ENCODE measurements at regions not wholly inside any gene's neighbourhood (a gene's known extent, or its start where the extent isn't known, plus 50 kb on each side); places are given as distances from the start of the nearest gene placed in this dataset.
"Not testable (repeated sequence)": the region's sequence is repeated elsewhere in the genome, so short reads cannot be mapped to it uniquely, and the experiment has no call there.

- no peak for TF ChIP-seq CTCF (conservative IDR thresholded peaks at IDR 0.05; ENCODE audit: low read length)
- no peak for DNase-seq (ENCODE audit: low read depth)
- no peak overlapping the region for H3K4me3 ChIP-seq (ENCODE audit: low read length)
Measured at GRCh38 chr13:81582381-81582780, 1241.5 kb upstream of the SPRY2 start.

- H3K4me3 ChIP-seq (ENCODE audit: low read length): no peak overlapping the region
- DNase-seq (ENCODE audit: low read depth): no peak
- no peak for TF ChIP-seq CTCF (conservative IDR thresholded peaks at IDR 0.05; ENCODE audit: low read length)
Measured at GRCh38 chr13:81577601-81578195, 1236.8 kb upstream of the SPRY2 start.

- no peak for DNase-seq (ENCODE audit: low read depth)
- no peak overlapping the region for H3K4me3 ChIP-seq (ENCODE audit: low read length)
- TF ChIP-seq CTCF (conservative IDR thresholded peaks at IDR 0.05; ENCODE audit: low read length): no peak
Measured at GRCh38 chr13:81568824-81569223, 1227.9 kb upstream of the SPRY2 start.

GRCh38 chr13:81565849-81566248, 1224.9 kb upstream of the SPRY2 start:
- no peak for DNase-seq (ENCODE audit: low read depth)
- H3K4me3 ChIP-seq (ENCODE audit: low read length): no peak overlapping the region
- no peak for TF ChIP-seq CTCF (conservative IDR thresholded peaks at IDR 0.05; ENCODE audit: low read length)

- no peak for TF ChIP-seq CTCF (conservative IDR thresholded peaks at IDR 0.05; ENCODE audit: low read length)
- no peak for DNase-seq (ENCODE audit: low read depth)
Measured at GRCh38 chr13:81563091-81563490, 1222.2 kb upstream of the SPRY2 start.

GRCh38 chr13:81562598-81562997, 1221.7 kb upstream of the SPRY2 start:
- TF ChIP-seq CTCF (conservative IDR thresholded peaks at IDR 0.05; ENCODE audit: low read length): no peak
- no peak for DNase-seq (ENCODE audit: low read depth)
- H3K4me3 ChIP-seq (ENCODE audit: low read length): no peak overlapping the region

More at GRCh38 chr13:81563091-81563490, 1222.2 kb upstream of the SPRY2 start:
- no peak overlapping the region for H3K4me3 ChIP-seq (ENCODE audit: low read length)

- H3K4me3 ChIP-seq (ENCODE audit: low read length): no peak overlapping the region
- DNase-seq (ENCODE audit: low read depth): no peak
- no peak for TF ChIP-seq CTCF (conservative IDR thresholded peaks at IDR 0.05; ENCODE audit: low read length)
Measured at GRCh38 chr13:81551036-81551435, 1210.1 kb upstream of the SPRY2 start.

GRCh38 chr13:81546294-81546693, 1205.4 kb upstream of the SPRY2 start:
- H3K4me3 ChIP-seq (ENCODE audit: low read length); DNase-seq (ENCODE audit: low read depth): not testable (repeated sequence)

Data from AG10803 (cell line).